ENCODE measurements at regions not wholly inside any gene's neighbourhood (a gene's known extent, or its start where the extent isn't known, plus 50 kb on each side); places are given as distances from the start of the nearest gene placed in this dataset.
"Not testable (repeated sequence)": the region's sequence is repeated elsewhere in the genome, so short reads cannot be mapped to it uniquely, and the experiment has no call there.

DNA sequence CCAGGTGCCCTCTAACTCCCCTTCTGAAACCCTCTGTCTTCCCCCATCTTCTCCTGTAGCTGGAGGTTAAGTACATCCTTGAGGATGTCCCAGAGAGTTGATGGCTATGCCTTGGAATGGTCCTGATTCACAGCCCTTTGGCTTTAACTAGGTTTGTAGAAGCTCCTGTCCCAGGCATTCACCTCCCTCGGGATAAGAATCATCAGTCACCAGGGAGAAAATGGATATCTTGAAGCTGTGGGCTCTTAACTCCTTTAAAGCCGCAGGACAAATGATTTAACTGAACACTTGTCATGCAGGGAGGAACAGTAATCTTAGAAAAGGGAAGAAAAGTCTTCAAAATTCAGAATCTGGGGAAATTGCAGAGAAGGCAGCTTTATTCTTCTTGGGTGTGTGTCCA is 139.9 kb downstream of the PSAT1 start:
- DNase-seq: no peak
- H3K9me3 ChIP-seq (ENCODE audit: control insufficient read depth, low read length): no peaks in the 10 kb centered on the region
- H3K27ac ChIP-seq (ENCODE audit: insufficient read depth, low read length, poor library complexity, severe bottlenecking): no peak overlapping the region
- no peaks in the 10 kb centered on the region for H3K36me3 ChIP-seq (ENCODE audit: control insufficient read depth, insufficient read depth, low read length)
- peaks cover 3% of the 10 kb centered on the region for H3K27me3 ChIP-seq (replicated peaks; ENCODE audit: control insufficient read depth, insufficient read depth, low read length, poor library complexity, severe bottlenecking)
- H3K4me3 ChIP-seq (ENCODE audit: insufficient read depth, low read depth, low read length, poor library complexity, severe bottlenecking): no peak overlapping the region
- H3K4me1 ChIP-seq (ENCODE audit: control insufficient read depth, insufficient read depth, low read length, poor library complexity, severe bottlenecking): no peaks in the 10 kb centered on the region

GRCh38 chr9:78437296-78437695 is 140.4 kb downstream of the PSAT1 start:
- H3K27me3 ChIP-seq (replicated peaks; ENCODE audit: control insufficient read depth, insufficient read depth, low read length, poor library complexity, severe bottlenecking): peaks cover 3% of the 10 kb centered on the region
- no peak for DNase-seq
- no peaks in the 10 kb centered on the region for H3K4me1 ChIP-seq (ENCODE audit: control insufficient read depth, insufficient read depth, low read length, poor library complexity, severe bottlenecking)
- no peaks in the 10 kb centered on the region for H3K36me3 ChIP-seq (ENCODE audit: control insufficient read depth, insufficient read depth, low read length)
- H3K27ac ChIP-seq (ENCODE audit: insufficient read depth, low read length, poor library complexity, severe bottlenecking): no peak overlapping the region
- H3K4me3 ChIP-seq (ENCODE audit: insufficient read depth, low read depth, low read length, poor library complexity, severe bottlenecking): no peak overlapping the region
- no peaks in the 10 kb centered on the region for H3K9me3 ChIP-seq (ENCODE audit: control insufficient read depth, low read length)

DNA sequence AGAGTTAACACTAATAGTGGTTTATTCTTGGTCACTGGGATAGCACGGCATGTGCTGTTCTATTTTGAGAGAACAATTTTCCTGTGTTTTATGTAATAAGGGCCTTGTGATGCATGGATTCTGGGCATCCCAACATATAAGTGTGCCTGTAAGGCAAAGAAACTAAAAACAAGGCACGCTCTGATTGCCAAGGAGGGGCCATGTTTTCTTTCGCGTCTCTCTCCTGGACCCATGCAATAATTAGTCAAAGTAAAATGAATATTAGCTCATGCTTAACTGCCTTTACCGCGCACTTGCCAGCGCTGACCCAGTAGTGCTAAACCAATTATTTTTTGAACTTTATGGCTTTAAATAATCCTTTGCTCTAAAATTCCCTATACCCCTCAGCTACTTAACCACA is 140.9 kb downstream of the PSAT1 start:
- Histone ChIP-seq H3K27me3 (replicated peaks; ENCODE audit: control insufficient read depth, insufficient read depth, low read length, poor library complexity, severe bottlenecking) (peaks cover 3% of the 10 kb centered on the region), H3K9me3 (ENCODE audit: control insufficient read depth, low read length) (no peaks in the 10 kb centered on the region), H3K4me1 (ENCODE audit: control insufficient read depth, insufficient read depth, low read length, poor library complexity, severe bottlenecking) (no peaks in the 10 kb centered on the region), H3K27ac (ENCODE audit: insufficient read depth, low read length, poor library complexity, severe bottlenecking) (no peak overlapping the region), H3K36me3 (ENCODE audit: control insufficient read depth, insufficient read depth, low read length) (no peaks in the 10 kb centered on the region), H3K4me3 (ENCODE audit: insufficient read depth, low read depth, low read length, poor library complexity, severe bottlenecking) (no peak overlapping the region)
- DNase-seq: no peak

DNA sequence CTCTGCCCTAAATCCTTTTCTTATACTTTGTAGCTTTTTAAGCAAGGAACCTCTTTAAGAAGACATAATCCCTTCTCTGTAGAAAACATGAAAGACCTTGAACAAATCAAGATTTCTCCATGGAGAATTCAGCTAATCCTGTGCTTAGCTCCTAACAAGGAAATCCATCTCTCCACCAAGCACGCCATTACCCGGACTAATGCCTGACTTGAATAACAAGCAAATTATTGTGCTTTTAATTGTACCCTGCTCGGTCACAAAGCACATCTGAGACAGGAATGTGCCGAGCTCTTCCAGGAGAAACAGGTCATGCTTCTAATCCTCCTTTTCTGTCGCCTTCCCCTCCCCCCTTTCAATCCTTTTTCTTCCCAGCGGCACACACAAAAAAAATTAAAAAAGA is 141.3 kb downstream of the PSAT1 start:
- DNase-seq: no peak
- no peak overlapping the region for H3K27ac ChIP-seq (ENCODE audit: insufficient read depth, low read length, poor library complexity, severe bottlenecking)

DNA sequence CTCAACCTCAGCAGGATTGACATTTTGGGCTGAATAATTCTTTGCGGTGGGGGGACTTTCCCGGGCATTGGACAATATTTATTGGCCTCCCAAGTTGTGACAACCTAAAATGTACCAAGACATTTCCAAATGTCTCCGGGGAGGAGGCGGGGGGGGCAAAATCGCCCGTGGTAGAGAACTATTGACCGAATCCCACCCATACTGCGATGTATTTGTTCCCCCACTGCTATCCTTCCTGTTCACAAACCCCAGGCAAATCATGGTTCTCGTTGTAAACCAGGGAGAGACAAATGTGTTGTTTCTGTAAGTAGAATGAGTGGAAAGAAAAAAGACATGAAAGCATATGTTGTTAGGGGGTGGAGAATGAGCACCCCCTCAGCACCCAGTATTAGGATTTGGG is 141.9 kb downstream of the PSAT1 start:
- Histone ChIP-seq H3K36me3 (ENCODE audit: control insufficient read depth, insufficient read depth, low read length) (no peaks in the 10 kb centered on the region), H3K4me3 (ENCODE audit: insufficient read depth, low read depth, low read length, poor library complexity, severe bottlenecking) (no peak overlapping the region), H3K27ac (ENCODE audit: insufficient read depth, low read length, poor library complexity, severe bottlenecking) (no peak overlapping the region), H3K4me1 (ENCODE audit: control insufficient read depth, insufficient read depth, low read length, poor library complexity, severe bottlenecking) (no peaks in the 10 kb centered on the region), H3K9me3 (ENCODE audit: control insufficient read depth, low read length) (no peaks in the 10 kb centered on the region), H3K27me3 (replicated peaks; ENCODE audit: control insufficient read depth, insufficient read depth, low read length, poor library complexity, severe bottlenecking) (peaks cover 3% of the 10 kb centered on the region)
- no peak for DNase-seq

More for the DNA sequence above, 141.3 kb downstream of the PSAT1 start:
- Histone ChIP-seq H3K9me3 (ENCODE audit: control insufficient read depth, low read length) (no peaks in the 10 kb centered on the region), H3K27me3 (replicated peaks; ENCODE audit: control insufficient read depth, insufficient read depth, low read length, poor library complexity, severe bottlenecking) (peaks cover 3% of the 10 kb centered on the region), H3K4me1 (ENCODE audit: control insufficient read depth, insufficient read depth, low read length, poor library complexity, severe bottlenecking) (no peaks in the 10 kb centered on the region), H3K4me3 (ENCODE audit: insufficient read depth, low read depth, low read length, poor library complexity, severe bottlenecking) (no peak overlapping the region), H3K36me3 (ENCODE audit: control insufficient read depth, insufficient read depth, low read length) (no peaks in the 10 kb centered on the region)

DNA sequence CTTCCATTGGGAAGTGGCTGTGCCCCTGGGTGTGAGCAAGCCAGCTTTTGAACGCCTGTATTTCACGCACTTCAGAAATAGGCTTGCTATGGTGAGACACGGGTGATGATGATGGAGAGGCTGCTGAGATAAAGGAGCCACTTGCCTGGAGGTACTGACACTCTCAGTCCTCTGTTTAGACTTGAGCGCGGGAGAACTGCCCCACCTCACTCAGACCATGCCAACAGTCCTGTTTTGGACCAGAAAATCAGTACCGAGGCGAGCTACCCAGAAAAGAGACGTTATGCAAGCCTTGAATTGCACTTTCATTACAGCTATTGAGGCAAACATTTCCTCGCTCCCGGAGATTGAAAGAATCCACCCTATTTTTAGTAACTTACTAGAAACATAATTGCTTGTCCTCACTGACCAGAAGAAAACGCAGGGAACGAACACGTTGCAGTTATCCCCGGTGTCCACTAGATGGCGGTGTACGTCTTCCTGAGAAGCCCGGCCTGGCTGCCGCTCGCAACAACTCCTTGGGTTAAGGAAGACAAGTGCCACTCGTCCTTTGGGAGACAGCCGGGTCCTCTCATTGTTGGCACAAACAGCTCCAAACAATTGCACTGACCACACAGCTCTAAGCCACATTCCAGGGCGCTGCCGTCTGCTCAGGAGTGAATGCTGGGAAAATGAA is 142.4 kb downstream of the PSAT1 start:
- H3K36me3 ChIP-seq (ENCODE audit: control insufficient read depth, insufficient read depth, low read length): no peaks in the 10 kb centered on the region
- H3K27ac ChIP-seq (ENCODE audit: insufficient read depth, low read length, poor library complexity, severe bottlenecking): no peak overlapping the region
- DNase-seq: peak; percentile 3 to 48 (median 17)
- H3K4me1 ChIP-seq (ENCODE audit: control insufficient read depth, insufficient read depth, low read length, poor library complexity, severe bottlenecking): no peaks in the 10 kb centered on the region
- no peak overlapping the region for H3K4me3 ChIP-seq (ENCODE audit: insufficient read depth, low read depth, low read length, poor library complexity, severe bottlenecking)
- no peaks in the 10 kb centered on the region for H3K9me3 ChIP-seq (ENCODE audit: control insufficient read depth, low read length)
- peaks cover 2% of the 10 kb centered on the region for H3K27me3 ChIP-seq (replicated peaks; ENCODE audit: control insufficient read depth, insufficient read depth, low read length, poor library complexity, severe bottlenecking)

DNA sequence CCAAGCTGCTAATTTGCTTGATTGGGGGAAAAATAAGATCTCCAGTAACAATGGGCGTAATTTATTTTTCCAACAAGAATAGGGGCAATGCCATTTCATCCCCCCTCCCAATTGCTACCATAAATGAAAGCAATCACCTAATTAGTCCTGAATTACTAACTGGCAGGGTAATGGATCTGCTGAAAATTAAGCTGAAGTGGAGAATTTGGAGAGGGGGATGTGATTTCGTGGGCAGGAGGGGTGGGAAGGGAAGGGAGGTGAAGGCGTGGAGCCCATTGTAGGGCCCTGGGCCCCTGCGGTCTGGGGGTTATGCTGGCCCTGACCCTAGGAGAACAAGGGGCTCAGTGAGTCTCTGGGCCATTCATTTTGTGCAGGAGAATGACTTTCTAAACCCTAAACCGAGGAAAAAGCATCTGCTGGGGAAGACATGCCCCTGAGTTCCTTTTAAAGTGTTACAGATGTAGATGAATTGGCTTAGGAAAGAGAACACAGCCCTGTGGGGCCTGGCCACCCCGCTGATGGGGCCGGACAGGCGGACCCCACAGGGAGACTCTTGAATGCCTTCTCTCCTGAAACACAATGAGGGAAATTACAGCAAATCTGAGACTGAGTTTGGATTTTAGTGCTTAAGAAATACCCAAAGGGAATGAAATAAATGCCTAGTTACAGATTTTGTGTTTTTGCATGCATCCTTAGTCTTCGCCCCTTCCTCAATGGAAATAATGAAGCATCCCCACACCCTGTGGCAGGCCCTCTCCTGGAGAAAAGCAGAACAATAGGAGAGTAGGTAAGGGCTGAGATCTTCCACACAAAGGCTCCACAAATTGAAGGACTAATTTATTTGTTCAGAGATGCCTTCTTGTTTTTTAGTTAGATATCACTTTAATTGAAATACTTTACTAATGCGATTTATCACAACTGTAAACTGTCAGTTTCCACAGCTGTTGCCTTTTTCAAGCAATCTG is 143.2 kb downstream of the PSAT1 start:
- no peaks in the 10 kb centered on the region for H3K9me3 ChIP-seq (ENCODE audit: control insufficient read depth, low read length)
- H3K4me1 ChIP-seq (ENCODE audit: control insufficient read depth, insufficient read depth, low read length, poor library complexity, severe bottlenecking): no peaks in the 10 kb centered on the region
- no peak overlapping the region for H3K27ac ChIP-seq (ENCODE audit: insufficient read depth, low read length, poor library complexity, severe bottlenecking)
- H3K27me3 ChIP-seq (replicated peaks; ENCODE audit: control insufficient read depth, insufficient read depth, low read length, poor library complexity, severe bottlenecking): no peaks in the 10 kb centered on the region
- no peaks in the 10 kb centered on the region for H3K36me3 ChIP-seq (ENCODE audit: control insufficient read depth, insufficient read depth, low read length)
- H3K4me3 ChIP-seq (ENCODE audit: insufficient read depth, low read depth, low read length, poor library complexity, severe bottlenecking): no peak overlapping the region
- DNase-seq: no peak

DNA sequence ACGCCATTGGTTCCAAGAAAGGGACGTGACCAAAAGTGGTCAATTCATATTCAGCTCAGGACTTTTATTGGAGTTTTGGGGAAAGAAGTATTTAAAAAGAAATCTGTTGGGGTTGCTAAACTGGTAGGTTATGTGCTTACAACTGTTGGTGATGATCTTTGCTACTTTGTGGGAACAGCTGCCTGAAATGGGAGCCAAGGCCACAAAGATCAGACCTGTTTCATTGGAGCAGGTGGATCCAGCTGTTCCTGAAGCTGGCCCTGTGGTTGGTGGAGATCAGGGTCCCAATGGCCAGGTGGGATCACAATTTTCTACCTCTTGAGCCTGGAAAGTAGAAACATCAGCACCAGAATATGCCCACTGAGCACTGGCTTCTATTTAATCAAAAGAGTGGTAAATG is 144.5 kb downstream of the PSAT1 start:
- Histone ChIP-seq H3K27ac (ENCODE audit: insufficient read depth, low read length, poor library complexity, severe bottlenecking) (no peak overlapping the region), H3K9me3 (ENCODE audit: control insufficient read depth, low read length) (no peaks in the 10 kb centered on the region), H3K4me1 (ENCODE audit: control insufficient read depth, insufficient read depth, low read length, poor library complexity, severe bottlenecking) (no peaks in the 10 kb centered on the region), H3K27me3 (replicated peaks; ENCODE audit: control insufficient read depth, insufficient read depth, low read length, poor library complexity, severe bottlenecking) (no peaks in the 10 kb centered on the region), H3K4me3 (ENCODE audit: insufficient read depth, low read depth, low read length, poor library complexity, severe bottlenecking) (no peak overlapping the region), H3K36me3 (ENCODE audit: control insufficient read depth, insufficient read depth, low read length) (no peaks in the 10 kb centered on the region)
- no peak for DNase-seq

DNA sequence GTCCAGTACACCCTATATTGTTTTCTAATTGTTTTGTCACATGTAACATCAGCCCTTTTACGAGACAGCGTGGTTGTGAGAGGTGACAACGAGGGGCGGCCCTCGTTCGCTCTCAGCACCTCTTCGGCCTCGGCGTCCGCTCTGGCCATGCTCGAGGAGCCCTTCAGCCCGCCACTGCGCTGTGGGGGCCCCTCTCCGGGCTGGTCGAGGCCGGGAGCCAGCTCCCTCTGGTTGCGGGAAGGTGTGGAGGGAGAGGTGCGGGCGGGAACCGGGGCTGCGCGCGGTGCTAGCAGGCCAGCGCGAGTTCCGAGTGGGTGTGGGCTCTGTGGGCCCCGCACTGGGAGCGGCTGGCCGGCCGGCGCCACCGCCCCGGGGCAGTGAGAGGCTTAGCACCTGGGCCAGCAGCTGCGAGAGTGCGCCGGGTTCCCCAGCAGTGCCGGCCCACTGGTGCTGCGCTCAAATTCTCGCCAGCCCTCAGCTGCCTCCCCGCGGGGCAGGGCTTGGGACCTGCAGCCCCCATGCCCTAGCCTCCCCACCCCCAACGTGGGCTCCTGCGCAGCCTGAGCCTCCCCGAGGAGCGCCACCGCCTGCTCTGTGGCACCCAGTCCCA is 145.0 kb downstream of the PSAT1 start:
- Histone ChIP-seq H3K27ac (ENCODE audit: insufficient read depth, low read length, poor library complexity, severe bottlenecking) (no peak overlapping the region), H3K36me3 (ENCODE audit: control insufficient read depth, insufficient read depth, low read length) (no peaks in the 10 kb centered on the region), H3K9me3 (ENCODE audit: control insufficient read depth, low read length) (no peaks in the 10 kb centered on the region), H3K27me3 (replicated peaks; ENCODE audit: control insufficient read depth, insufficient read depth, low read length, poor library complexity, severe bottlenecking) (no peaks in the 10 kb centered on the region), H3K4me1 (ENCODE audit: control insufficient read depth, insufficient read depth, low read length, poor library complexity, severe bottlenecking) (no peaks in the 10 kb centered on the region), H3K4me3 (ENCODE audit: insufficient read depth, low read depth, low read length, poor library complexity, severe bottlenecking) (no peak overlapping the region)
- no peak for DNase-seq

- not testable (repeated sequence) for H3K4me3 ChIP-seq (ENCODE audit: insufficient read depth, low read depth, low read length, poor library complexity, severe bottlenecking); H3K27me3 ChIP-seq (replicated peaks; ENCODE audit: control insufficient read depth, insufficient read depth, low read length, poor library complexity, severe bottlenecking); H3K27ac ChIP-seq (ENCODE audit: insufficient read depth, low read length, poor library complexity, severe bottlenecking); H3K9me3 ChIP-seq (ENCODE audit: control insufficient read depth, low read length); H3K4me1 ChIP-seq (ENCODE audit: control insufficient read depth, insufficient read depth, low read length, poor library complexity, severe bottlenecking); DNase-seq; H3K36me3 ChIP-seq (ENCODE audit: control insufficient read depth, insufficient read depth, low read length)
These were observed 145.7 kb downstream of the PSAT1 start for GRCh38 chr9:78442577-78442976.
